GM04504 (cell line): ENCODE measurements at regions not wholly inside any gene's neighbourhood (a gene's known extent, or its start where the extent isn't known, plus 50 kb on each side); places are given as distances from the start of the nearest gene placed in this dataset.

Source experiments
- DNase-seq: peaks from one replicate; pipeline ENCODE4 v3.0.0-alpha.2; 2012; ENCODE audit warnings: low read depth

- DNase-seq: no peak
Measured at GRCh38 chrX:36436361-36436760, 516.8 kb downstream of the CFAP47 start.

- DNase-seq: no peak
Measured at GRCh38 chrX:36443007-36443406, 523.5 kb downstream of the CFAP47 start.

GRCh38 chrX:36445566-36445965, 526.0 kb downstream of the CFAP47 start:
- DNase-seq: no peak

GRCh38 chrX:36462142-36462541, 542.6 kb downstream of the CFAP47 start:
- no peak for DNase-seq

- DNase-seq: no peak
Measured at GRCh38 chrX:36480441-36480990, 527.6 kb upstream of the FAM47C start.

DNA sequence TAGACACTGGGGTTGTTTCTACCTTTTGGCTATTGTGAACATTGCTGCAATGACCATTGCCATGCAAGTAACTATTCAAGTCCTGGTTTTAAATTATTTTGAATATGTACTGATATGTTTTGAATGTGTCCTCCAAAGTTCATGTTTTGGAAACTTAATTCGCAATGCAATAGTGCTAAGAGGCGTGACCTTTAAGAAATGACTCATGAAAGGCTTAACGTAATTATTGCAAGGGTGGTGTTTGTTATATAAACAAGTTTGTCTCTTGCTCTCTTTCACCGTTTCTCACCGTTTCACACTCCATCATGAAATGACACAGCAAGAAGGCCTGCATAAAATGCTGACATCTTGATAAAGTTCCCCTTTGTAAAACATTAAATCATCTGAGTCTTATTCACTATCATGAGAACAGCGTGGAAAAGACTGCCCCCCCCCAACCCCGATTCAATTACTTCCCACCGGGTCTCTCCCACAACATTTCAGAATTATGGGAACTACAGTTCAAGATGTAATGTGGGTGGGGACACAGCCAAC, 506.9 kb upstream of the FAM47C start:
- DNase-seq: no peak

- no peak for DNase-seq
Measured at GRCh38 chrX:36504625-36505024, 503.5 kb upstream of the FAM47C start.

DNA sequence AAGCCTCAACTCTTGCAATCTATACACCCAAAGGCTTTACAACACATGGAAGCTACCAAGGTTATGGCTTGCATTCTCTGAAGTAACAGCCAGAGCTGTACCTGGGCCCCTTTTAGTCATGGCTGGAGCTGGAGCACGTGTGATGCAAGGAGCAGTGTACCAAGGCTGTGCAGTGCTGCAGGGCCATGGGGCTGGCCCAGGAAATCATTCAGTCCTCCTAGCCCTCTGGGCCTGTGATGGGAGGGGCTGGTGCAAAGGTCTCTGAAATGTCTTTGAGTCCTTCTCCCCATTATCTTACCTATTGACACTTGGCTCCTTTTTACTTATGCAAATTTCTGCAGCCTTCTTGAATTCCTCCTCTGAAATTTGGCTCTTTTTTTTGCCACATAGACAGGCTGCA, 500.1 kb upstream of the FAM47C start:
- DNase-seq: no peak

GRCh38 chrX:36510736-36511135, 497.4 kb upstream of the FAM47C start:
- no peak for DNase-seq

DNA sequence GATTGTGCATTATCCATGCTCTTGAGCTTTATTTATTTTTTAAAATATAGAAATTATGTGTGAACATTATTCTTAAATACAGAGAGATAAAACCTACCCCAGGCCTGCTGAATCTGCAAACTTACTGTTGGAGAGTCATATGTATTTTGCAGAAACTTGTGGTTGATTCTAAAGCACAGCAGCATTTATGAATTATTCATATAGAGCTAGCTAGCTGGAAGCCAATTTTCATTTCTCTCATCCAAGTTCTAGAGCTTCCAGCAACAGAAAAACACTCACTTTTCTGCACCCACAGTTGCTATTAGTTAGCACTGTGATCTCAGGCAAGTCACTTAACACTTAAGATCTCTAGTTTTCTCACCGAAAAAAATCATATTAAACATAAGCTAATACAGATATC, 479.5 kb upstream of the FAM47C start:
- no peak for DNase-seq

DNA sequence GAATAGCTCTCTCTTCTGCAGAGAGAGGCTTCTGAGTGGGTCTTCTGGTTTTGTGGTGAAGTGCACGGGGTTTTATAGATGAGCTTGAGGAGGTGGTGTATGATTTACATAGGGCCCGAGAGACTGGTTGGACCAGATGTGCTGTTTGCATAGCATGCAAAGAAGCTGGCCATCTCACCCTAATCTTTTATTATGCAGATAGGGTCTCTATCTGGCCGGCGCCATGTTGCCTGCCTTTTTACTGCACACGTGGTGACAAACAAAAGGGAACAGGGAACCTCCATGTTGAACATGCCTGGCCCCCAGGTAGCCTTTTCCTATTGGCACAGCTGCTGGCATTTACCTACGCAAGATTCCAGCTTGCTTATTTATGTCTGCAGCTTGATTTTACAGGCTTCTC, 473.3 kb upstream of the FAM47C start:
- DNase-seq: no peak

DNA sequence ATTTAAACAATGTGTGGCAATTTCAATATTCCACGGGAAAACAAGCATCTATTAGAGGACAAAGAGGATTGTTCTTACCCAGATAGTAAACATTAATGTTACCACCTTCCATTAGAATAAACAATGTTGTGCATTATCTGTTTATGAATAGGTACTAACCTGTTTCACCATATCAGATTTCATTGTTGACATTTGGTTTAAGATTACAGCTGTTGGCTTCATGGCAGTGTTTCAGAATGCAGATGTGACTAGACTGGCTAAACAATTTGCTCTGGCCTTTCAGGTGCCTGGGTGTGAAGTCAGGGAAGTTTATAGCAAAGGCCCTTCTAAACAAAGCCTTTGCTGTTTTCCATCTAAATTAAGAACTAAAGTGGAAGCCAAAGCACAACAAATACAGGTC, 464.7 kb upstream of the FAM47C start:
- DNase-seq: no peak

DNA sequence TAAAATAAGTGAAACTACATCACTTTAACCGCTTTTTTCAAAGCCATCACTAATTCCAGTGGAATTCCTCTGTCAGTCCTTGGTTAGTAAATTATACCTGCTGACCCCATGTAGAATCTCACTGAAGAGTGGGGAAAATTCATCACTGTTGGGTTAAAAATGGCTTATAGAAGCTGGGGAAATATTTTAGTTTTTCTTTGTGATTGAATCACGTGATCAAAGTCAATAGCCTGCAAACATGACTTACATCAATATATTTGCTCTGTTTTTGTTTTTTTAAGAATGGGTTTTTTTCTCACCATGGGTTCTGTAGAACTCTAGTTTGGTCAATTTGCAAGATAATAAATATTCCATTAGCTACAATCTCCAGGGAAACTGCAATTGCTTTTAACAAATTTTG, 445.2 kb upstream of the FAM47C start:
- DNase-seq: no peak

- no peak for DNase-seq
Measured at GRCh38 chrX:36568946-36569345, 439.2 kb upstream of the FAM47C start.

GRCh38 chrX:36573720-36574119, 434.4 kb upstream of the FAM47C start:
- DNase-seq: no peak

- DNase-seq: no peak
Measured at GRCh38 chrX:36575670-36576069, 432.5 kb upstream of the FAM47C start.

DNA sequence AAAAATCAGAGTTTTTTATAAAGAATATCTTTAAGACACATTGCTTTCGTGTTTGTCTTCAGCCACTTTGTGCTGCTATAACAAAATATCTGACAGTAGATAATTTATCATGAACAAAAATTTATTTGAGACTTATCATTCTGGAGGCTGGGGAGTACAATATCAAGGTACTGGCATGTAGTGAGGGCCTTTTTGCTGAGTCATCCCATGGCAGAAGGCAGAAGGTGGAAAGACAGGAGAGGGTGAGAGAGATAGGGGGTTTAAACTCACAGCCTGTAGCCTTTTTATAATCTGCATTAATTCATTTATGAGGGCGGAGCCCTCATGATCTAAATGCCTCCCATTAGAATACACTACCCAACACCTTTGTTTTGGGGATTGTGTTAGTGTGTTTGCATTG, 431.2 kb upstream of the FAM47C start:
- DNase-seq: no peak

DNA sequence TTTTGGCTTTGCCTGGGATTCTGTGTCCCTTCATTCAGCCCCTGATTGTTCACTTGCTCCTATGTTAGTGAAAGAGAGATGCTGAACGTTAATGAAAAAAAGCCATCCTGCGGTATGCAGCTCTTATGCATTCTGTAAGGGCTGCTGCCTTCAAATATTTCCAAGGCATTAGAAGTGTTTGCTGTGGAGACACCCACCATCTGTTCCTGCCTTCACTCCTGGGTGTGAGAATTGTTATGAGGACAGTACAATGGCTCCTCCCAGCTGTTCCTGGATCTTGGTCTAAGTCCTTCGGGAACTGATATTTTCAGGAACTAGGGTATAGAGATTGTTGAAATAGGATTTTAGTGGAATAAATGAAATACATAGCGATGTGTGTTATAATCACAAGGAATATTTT, 427.1 kb upstream of the FAM47C start:
- no peak for DNase-seq

- DNase-seq: no peak
Measured at GRCh38 chrX:36583674-36584073, 424.5 kb upstream of the FAM47C start.

- no peak for DNase-seq
Measured at GRCh38 chrX:36609616-36610585, 398.3 kb upstream of the FAM47C start.

DNA sequence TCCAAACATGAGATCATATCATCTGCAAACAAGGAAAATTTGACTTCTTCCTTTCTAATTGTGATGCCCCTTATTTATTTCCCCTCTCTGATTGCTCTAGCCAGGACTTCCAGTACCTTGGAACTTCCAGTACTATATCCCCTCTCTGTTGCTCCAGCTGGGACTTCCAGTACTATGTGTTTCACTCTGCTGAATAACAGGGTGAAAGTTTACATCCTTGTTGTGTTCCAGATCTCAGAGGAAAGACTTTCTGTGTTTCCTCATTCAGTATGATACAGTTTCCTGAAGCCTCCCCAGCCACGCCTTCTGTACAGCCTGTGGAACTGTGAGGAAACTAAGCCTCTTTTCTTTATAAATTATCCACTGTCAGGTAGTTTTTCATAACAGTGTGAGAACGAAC, 381.3 kb upstream of the FAM47C start:
- DNase-seq: no peak

GRCh38 chrX:36640232-36640631, 367.9 kb upstream of the FAM47C start:
- DNase-seq: no peak

GRCh38 chrX:36642052-36642451, 366.1 kb upstream of the FAM47C start:
- no peak for DNase-seq
